Ovary (tissue), 3 donors: ENCODE measurements at regions not wholly inside any gene's neighbourhood (a gene's known extent, or its start where the extent isn't known, plus 50 kb on each side); places are given as distances from the start of the nearest gene placed in this dataset.
"Not testable (repeated sequence)": the region's sequence is repeated elsewhere in the genome, so short reads cannot be mapped to it uniquely, and the experiment has no call there.

Experiments used
- POLR2A ChIP-seq: fragments of 450-650 bp; IDR thresholded peaks from one replicate; pipeline ENCODE4 v1.6.1; 2017; ENCODE audit warnings: antibody characterized with exemption, mild to moderate bottlenecking, moderate library complexity
- TF ChIP-seq, protein P1 (sequence below), 3 donors: fragments of 450-650 bp in 2 of 3; fragments of 200-600 bp in 1 of 3; IDR thresholded peaks; one replicate each; pipeline versions ENCODE4 v1.5.1 to v1.8.0; 2016 to 2022; ENCODE audit warnings: antibody characterized with exemption in 3 of 3, mild to moderate bottlenecking in 1 of 3
- donor health status: DM: no; HTN: no; CAD: no.

DNA sequence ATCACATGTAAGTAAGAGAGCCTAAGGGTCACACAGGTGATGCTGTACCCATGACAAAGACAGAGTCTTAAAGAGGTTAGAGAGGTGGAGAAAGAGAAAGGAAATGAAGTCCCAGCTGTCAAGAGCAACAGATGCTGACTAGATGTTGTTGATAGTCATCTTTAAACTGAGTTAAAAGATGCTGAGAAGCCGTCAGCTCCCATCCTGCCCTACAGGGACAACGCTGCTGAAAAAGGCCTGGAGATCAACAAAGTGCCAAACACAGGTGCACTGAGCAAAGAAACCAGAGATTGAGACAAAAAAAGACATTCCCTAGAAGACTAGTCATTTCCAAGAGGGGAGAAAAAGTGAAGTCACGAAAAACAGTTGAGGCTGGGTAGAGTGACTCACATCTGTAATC, 145.0 kb upstream of the DRD5 start:
- TF ChIP-seq, protein P1, sequence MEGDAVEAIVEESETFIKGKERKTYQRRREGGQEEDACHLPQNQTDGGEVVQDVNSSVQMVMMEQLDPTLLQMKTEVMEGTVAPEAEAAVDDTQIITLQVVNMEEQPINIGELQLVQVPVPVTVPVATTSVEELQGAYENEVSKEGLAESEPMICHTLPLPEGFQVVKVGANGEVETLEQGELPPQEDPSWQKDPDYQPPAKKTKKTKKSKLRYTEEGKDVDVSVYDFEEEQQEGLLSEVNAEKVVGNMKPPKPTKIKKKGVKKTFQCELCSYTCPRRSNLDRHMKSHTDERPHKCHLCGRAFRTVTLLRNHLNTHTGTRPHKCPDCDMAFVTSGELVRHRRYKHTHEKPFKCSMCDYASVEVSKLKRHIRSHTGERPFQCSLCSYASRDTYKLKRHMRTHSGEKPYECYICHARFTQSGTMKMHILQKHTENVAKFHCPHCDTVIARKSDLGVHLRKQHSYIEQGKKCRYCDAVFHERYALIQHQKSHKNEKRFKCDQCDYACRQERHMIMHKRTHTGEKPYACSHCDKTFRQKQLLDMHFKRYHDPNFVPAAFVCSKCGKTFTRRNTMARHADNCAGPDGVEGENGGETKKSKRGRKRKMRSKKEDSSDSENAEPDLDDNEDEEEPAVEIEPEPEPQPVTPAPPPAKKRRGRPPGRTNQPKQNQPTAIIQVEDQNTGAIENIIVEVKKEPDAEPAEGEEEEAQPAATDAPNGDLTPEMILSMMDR (IDR thresholded peaks at IDR 0.05) = not testable (repeated sequence)
- TF ChIP-seq POLR2A = not testable (repeated sequence)
